Thoracic aorta (tissue), 2 donors: ENCODE measurements at regions not wholly inside any gene's neighbourhood (a gene's known extent, or its start where the extent isn't known, plus 50 kb on each side); places are given as distances from the start of the nearest gene placed in this dataset.
A peak's percentile ranks its signal among the peaks of the same experiment; 100 is the strongest.

Source experiments
- ATAC-seq: fragments of 150-250 bp; one replicate; pipeline ENCODE4 v1.8.0; 2017; ENCODE audit warnings: low read depth; ENCODE audit not compliant: insufficient number of reproducible peaks, low FRiP score
- DNase-seq: peaks from one replicate; pipeline ENCODE4 v3.0.0-alpha.2; 2020; ENCODE audit warnings: low spot score
- H3K27ac ChIP-seq, 2 donors: fragments of 200-600 bp; sonication (generic); 1 replicate in 1 of 2; 2 replicates in 1 of 2; pipeline ENCODE4 v1.5.1; 2016; ENCODE audit warnings: mild to moderate bottlenecking in 2 of 2, moderate library complexity in 2 of 2
- H3K27me3 ChIP-seq: fragments of 200-600 bp; sonication (generic); replicated peaks from 2 replicates; pipeline ENCODE4 v1.6.0; 2016; ENCODE audit warnings: mild to moderate bottlenecking; ENCODE audit not compliant: insufficient read depth
- H3K36me3 ChIP-seq: fragments of 200-600 bp; sonication (generic); one replicate; pipeline ENCODE4 v1.5.1; 2016
- H3K4me1 ChIP-seq, 2 donors: fragments of 200-600 bp; sonication (generic); 1 replicate in 1 of 2; 2 replicates in 1 of 2; pipeline versions ENCODE4 v1.5.1 to v1.6.0; 2016; ENCODE audit warnings: low read depth in 2 of 2, mild to moderate bottlenecking in 1 of 2; ENCODE audit not compliant: control insufficient read depth in 1 of 2
- H3K4me3 ChIP-seq: fragments of 200-600 bp; sonication (generic); 2 replicates; pipeline ENCODE4 v1.5.1; 2016; ENCODE audit warnings: mild to moderate bottlenecking
- H3K9me3 ChIP-seq: fragments of 200-600 bp; sonication (generic); 2 replicates; pipeline ENCODE4 v1.5.1; 2016
- CTCF ChIP-seq: fragments of 200-600 bp; sonication (generic); IDR thresholded peaks from one replicate; pipeline ENCODE4 v1.5.1; 2019; ENCODE audit warnings: antibody characterized with exemption

GRCh38 chr6:148250975-148251685 lies 91.5 kb upstream of the SASH1 start:
- DNase-seq = no peak
- peak; percentile 47 for TF ChIP-seq CTCF
- peak; percentile 49 for ATAC-seq
- H3K27ac ChIP-seq = no peak overlapping the region
- no peaks in the 10 kb centered on the region for H3K9me3 ChIP-seq
- peaks cover 7 to 33% of the 10 kb centered on the region in 2 donors for H3K4me1 ChIP-seq
- H3K4me3 ChIP-seq = no peak overlapping the region
- no peaks in the 10 kb centered on the region for H3K27me3 ChIP-seq
- no peaks in the 10 kb centered on the region for H3K36me3 ChIP-seq

GRCh38 chr6:148251891-148252290 lies 90.7 kb upstream of the SASH1 start:
- ATAC-seq = no peak
- Histone ChIP-seq H3K27me3 (no peaks in the 10 kb centered on the region), H3K36me3 (no peaks in the 10 kb centered on the region), H3K4me1 (peaks cover 7 to 31% of the 10 kb centered on the region in 2 donors), H3K27ac (no peak overlapping the region), H3K4me3 (no peak overlapping the region), H3K9me3 (no peaks in the 10 kb centered on the region)
- no peak for TF ChIP-seq CTCF
- DNase-seq = no peak

GRCh38 chr6:148257810-148258209 lies 84.8 kb upstream of the SASH1 start:
- DNase-seq (no peak), ATAC-seq (no peak)
- Histone ChIP-seq H3K27ac (no peak overlapping the region), H3K4me1 (peaks cover 0 to 4% of the 10 kb centered on the region in 2 donors), H3K27me3 (no peaks in the 10 kb centered on the region), H3K36me3 (no peaks in the 10 kb centered on the region), H3K9me3 (no peaks in the 10 kb centered on the region), H3K4me3 (no peak overlapping the region)
- TF ChIP-seq CTCF = no peak

GRCh38 chr6:148258868-148259267 lies 83.8 kb upstream of the SASH1 start:
- Histone ChIP-seq H3K27me3 (no peaks in the 10 kb centered on the region), H3K4me1 (peaks cover 0 to 7% of the 10 kb centered on the region in 2 donors), H3K9me3 (no peaks in the 10 kb centered on the region), H3K27ac (no peak overlapping the region), H3K36me3 (no peaks in the 10 kb centered on the region), H3K4me3 (no peak overlapping the region)
- DNase-seq (no peak), ATAC-seq (no peak)
- no peak for TF ChIP-seq CTCF

- Histone ChIP-seq H3K4me1 (peaks cover 0 to 7% of the 10 kb centered on the region in 2 donors), H3K27me3 (no peaks in the 10 kb centered on the region), H3K4me3 (no peak overlapping the region), H3K9me3 (no peaks in the 10 kb centered on the region), H3K27ac (no peak overlapping the region), H3K36me3 (no peaks in the 10 kb centered on the region)
- no peak for TF ChIP-seq CTCF
- ATAC-seq (no peak), DNase-seq (no peak)
Observed at GRCh38 chr6:148261470-148261869, 81.2 kb upstream of the SASH1 start.
